B cell (primary cell): ENCODE measurements at regions not wholly inside any gene's neighbourhood (a gene's known extent, or its start where the extent isn't known, plus 50 kb on each side); places are given as distances from the start of the nearest gene placed in this dataset.

Source experiments
- ATAC-seq: fragments of 200-7000 bp; cut with Tn5 transposase; one replicate; pipeline ENCODE4 v1.10.0; 2021; ENCODE audit warnings: low read depth, mild to moderate bottlenecking, moderate number of reproducible peaks, moderate library complexity
- CTCF ChIA-PET: fragments of 350-600 bp; sonication (Branson Sonifier 250); formaldehyde crosslinking; loops from one replicate; lab custom pipeline; 2021; ENCODE audit warnings: antibody characterized with exemption, inconsistent platforms; lab: Charles Lee
- POLR2A ChIA-PET: fragments of 350-600 bp; sonication (Branson Sonifier 250); formaldehyde crosslinking; loops from one replicate; lab custom pipeline; 2021; ENCODE audit warnings: antibody characterized with exemption; lab: Charles Lee
- DNase-seq: peaks from one replicate; pipeline ENCODE4 v3.0.0; 2013
- H2AFZ ChIP-seq: 2 replicates; pipeline ENCODE4 v1.6.1; 2012; ENCODE audit warnings: mild to moderate bottlenecking, low read depth, low read length; ENCODE audit not compliant: insufficient read depth, poor library complexity, severe bottlenecking
- H3K27ac ChIP-seq, 2 donors: 1 replicate in 1 of 2; 2 replicates in 1 of 2; pipeline ENCODE4 v1.5.1; 2012 to 2013; ENCODE audit warnings: low read length in 2 of 2, mild to moderate bottlenecking in 2 of 2, moderate library complexity in 1 of 2
- H3K27me3 ChIP-seq, 4 experiments: fragments of 200-600 bp in 1 of 4; sonication (generic) in 1 of 4; replicated peaks in 1 of 4; 1 replicate in 2 of 4; 2 replicates in 2 of 4; pipeline versions ENCODE4 v1.6.1 to v1.7.0; 2013 to 2016; ENCODE audit warnings: low read length in 3 of 4, mild to moderate bottlenecking in 2 of 4, mixed read lengths in 1 of 4, moderate library complexity in 1 of 4; ENCODE audit not compliant: insufficient read depth in 4 of 4, control insufficient read depth in 3 of 4; ENCODE audit errors: control extremely low read depth in 1 of 4
- H3K36me3 ChIP-seq, 2 experiments: replicated peaks in 1 of 2; 1 replicate in 1 of 2; 2 replicates in 1 of 2; pipeline versions ENCODE4 v1.6.1 to v1.7.1; 2013; ENCODE audit warnings: low read length in 1 of 2; ENCODE audit not compliant: insufficient read depth in 2 of 2, control insufficient read depth in 1 of 2; ENCODE audit errors: control extremely low read depth in 1 of 2, extremely low read depth in 1 of 2
- H3K4me1 ChIP-seq, 2 donors: fragments of 200-600 bp in 1 of 2; sonication (generic) in 1 of 2; 1 replicate in 1 of 2; 2 replicates in 1 of 2; pipeline versions ENCODE4 v1.5.1 to v1.6.1; 2013 to 2017; ENCODE audit warnings: low read length in 2 of 2; ENCODE audit not compliant: control insufficient read depth in 2 of 2, insufficient read depth in 2 of 2
- H3K4me2 ChIP-seq: replicated peaks from 2 replicates; pipeline ENCODE3; 2012; ENCODE audit warnings: mild to moderate bottlenecking, low read depth, low read length; ENCODE audit not compliant: poor library complexity, severe bottlenecking
- H3K4me3 ChIP-seq, 5 experiments: fragments of 200-600 bp in 1 of 5; sonication (generic) in 1 of 5; 1 replicate in 3 of 5; 2 replicates in 2 of 5; pipeline versions ENCODE4 v1.5.1 to v1.7.0; 2011 to 2016; ENCODE audit warnings: low read length in 4 of 5, mild to moderate bottlenecking in 4 of 5, low read depth in 2 of 5, control low read depth in 1 of 5, moderate library complexity in 1 of 5; ENCODE audit not compliant: insufficient read depth in 1 of 5; ENCODE audit errors: control extremely low read depth in 1 of 5, extremely low read depth in 1 of 5
- H3K79me2 ChIP-seq: fragments of 200-600 bp; sonication (generic); one replicate; pipeline ENCODE4 v1.6.0; 2016; ENCODE audit warnings: low read length; ENCODE audit not compliant: control insufficient read depth, insufficient read depth
- H3K9ac ChIP-seq: fragments of 200-600 bp; sonication (generic); 2 replicates; pipeline ENCODE4 v1.6.1; 2017; ENCODE audit warnings: mild to moderate bottlenecking, low read length, moderate library complexity
- H3K9me3 ChIP-seq, 3 donors: one replicate each; pipeline versions ENCODE4 v1.6.1 to v1.7.1; 2013; ENCODE audit warnings: low read length in 2 of 3; ENCODE audit not compliant: control insufficient read depth in 2 of 3, insufficient read depth in 1 of 3; ENCODE audit errors: control extremely low read depth in 1 of 3
- H4K20me1 ChIP-seq: 2 replicates; pipeline ENCODE4 v1.6.0; 2012; ENCODE audit warnings: mild to moderate bottlenecking, low read length; ENCODE audit not compliant: insufficient read depth, control insufficient read depth, poor library complexity, severe bottlenecking
- H3K27ac Mint-ChIP-seq: one replicate; pipeline ENCODE4 v1.8.0; 2021; ENCODE audit warnings: mixed read lengths
- H3K27me3 Mint-ChIP-seq: one replicate; pipeline ENCODE4 v1.8.0; 2021; ENCODE audit warnings: mixed read lengths
- H3K4me1 Mint-ChIP-seq: one replicate; pipeline ENCODE4 v1.8.0; 2021; ENCODE audit warnings: mixed read lengths
- H3K4me3 Mint-ChIP-seq: one replicate; pipeline ENCODE4 v1.8.0; 2021; ENCODE audit warnings: mixed read lengths
- H3K9me3 Mint-ChIP-seq: one replicate; pipeline ENCODE4 v1.8.0; 2022; ENCODE audit warnings: mixed read lengths; ENCODE audit not compliant: insufficient read depth
- EZH2 ChIP-seq: IDR thresholded peaks from 2 replicates; pipeline ENCODE4 v1.6.1; 2012; ENCODE audit warnings: borderline replicate concordance, low read depth, mild to moderate bottlenecking, moderate library complexity, low read length; ENCODE audit not compliant: insufficient read depth, poor library complexity, severe bottlenecking
- WGBS: methylation state at CpG from one replicate; pipeline ENCODE4 v1.1.5; 2013; ENCODE audit warnings: missing lambda C conversion rate; ENCODE audit not compliant: insufficient coverage; 5-methylcytosine and 5-hydroxymethylcytosine counted together
- intact Hi-C: fragments of 100-400 bp; cut with micrococcal nuclease; formaldehyde crosslinking; loops from one replicate; pipeline ENCODE4 v1.10.0; 2022
- TF ChIP-seq, protein P1 (sequence below): fragments of 200-600 bp; IDR thresholded peaks from one replicate; pipeline ENCODE4 v1.8.0; 2022; ENCODE audit warnings: antibody characterized with exemption, mild to moderate bottlenecking

DNA sequence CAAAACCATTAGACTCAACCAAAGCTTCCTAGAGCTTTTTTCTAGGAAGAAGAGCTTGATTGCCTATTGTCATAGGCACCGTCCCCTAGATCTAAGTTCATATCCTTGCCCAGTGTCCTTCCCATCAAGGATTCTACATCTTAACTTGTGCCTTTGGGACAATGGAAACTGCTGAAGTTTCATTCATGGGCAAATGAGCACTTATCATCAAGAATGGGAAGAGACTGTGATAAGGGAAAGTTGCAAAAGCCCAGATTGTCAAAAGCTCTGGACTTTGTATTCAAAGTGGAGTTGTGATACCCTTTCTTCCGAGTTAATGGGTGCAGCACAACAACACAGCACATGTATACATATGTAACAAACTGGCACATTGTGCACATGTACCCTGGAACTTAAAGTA lies 503.0 kb upstream of the KLHL29 start:
- no peak overlapping the region for H3K9ac ChIP-seq
- H3K4me1 ChIP-seq = no peaks in the 10 kb centered on the region
- H3K36me3 ChIP-seq = no peaks in the 10 kb centered on the region
- no peaks in the 10 kb centered on the region for H3K9me3 Mint-ChIP-seq
- no peak overlapping the region for H3K4me2 ChIP-seq
- no peaks in the 10 kb centered on the region for H3K79me2 ChIP-seq
- H3K27ac ChIP-seq = no peak overlapping the region
- ChIA-PET POLR2A (no interaction called here), CTCF (no interaction called here)
- intact Hi-C loops = no loop called here
- DNase-seq (no peak), ATAC-seq (no peak)
- TF ChIP-seq EZH2 = no peak
- TF ChIP-seq, protein P1, sequence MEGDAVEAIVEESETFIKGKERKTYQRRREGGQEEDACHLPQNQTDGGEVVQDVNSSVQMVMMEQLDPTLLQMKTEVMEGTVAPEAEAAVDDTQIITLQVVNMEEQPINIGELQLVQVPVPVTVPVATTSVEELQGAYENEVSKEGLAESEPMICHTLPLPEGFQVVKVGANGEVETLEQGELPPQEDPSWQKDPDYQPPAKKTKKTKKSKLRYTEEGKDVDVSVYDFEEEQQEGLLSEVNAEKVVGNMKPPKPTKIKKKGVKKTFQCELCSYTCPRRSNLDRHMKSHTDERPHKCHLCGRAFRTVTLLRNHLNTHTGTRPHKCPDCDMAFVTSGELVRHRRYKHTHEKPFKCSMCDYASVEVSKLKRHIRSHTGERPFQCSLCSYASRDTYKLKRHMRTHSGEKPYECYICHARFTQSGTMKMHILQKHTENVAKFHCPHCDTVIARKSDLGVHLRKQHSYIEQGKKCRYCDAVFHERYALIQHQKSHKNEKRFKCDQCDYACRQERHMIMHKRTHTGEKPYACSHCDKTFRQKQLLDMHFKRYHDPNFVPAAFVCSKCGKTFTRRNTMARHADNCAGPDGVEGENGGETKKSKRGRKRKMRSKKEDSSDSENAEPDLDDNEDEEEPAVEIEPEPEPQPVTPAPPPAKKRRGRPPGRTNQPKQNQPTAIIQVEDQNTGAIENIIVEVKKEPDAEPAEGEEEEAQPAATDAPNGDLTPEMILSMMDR = no peak
- no peaks in the 10 kb centered on the region for H3K4me1 Mint-ChIP-seq
- no peaks in the 10 kb centered on the region for H3K27me3 ChIP-seq
- no peak overlapping the region for H3K4me3 Mint-ChIP-seq
- H4K20me1 ChIP-seq = no peaks in the 10 kb centered on the region
- H3K27ac Mint-ChIP-seq = no peak overlapping the region
- no peaks in the 10 kb centered on the region for H3K27me3 Mint-ChIP-seq
- H3K4me3 ChIP-seq = no peak overlapping the region
- peaks cover 0 to 3% (median 1%) of the 10 kb centered on the region in 3 donors for H3K9me3 ChIP-seq
- WGBS = no CpG with 5 or more reads among the region's 2 CpGs
- H2AFZ ChIP-seq = no peak overlapping the region

DNA sequence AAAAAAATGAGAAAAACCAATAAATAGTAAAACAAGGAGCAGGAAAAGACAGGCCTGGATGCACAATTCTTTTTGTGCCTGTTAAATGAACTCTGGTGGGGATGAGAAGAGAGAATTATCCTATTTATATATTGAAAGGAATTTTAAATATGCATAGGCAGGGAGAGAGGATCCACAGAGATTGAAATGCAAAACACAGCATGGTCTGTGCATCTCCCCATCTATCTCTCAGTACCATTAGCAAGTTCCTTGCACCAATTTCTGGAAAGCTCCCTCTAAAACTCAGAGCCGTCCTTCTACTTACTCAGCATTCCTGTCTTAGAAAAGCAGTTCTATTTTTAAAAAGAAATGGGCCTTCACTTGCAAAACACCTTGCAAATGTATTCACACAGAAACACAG lies 502.3 kb upstream of the KLHL29 start:
- ATAC-seq = no peak
- POLR2A ChIA-PET = no interaction called here

More for the DNA sequence above, 502.3 kb upstream of the KLHL29 start:
- H4K20me1 ChIP-seq = no peaks in the 10 kb centered on the region
- H2AFZ ChIP-seq = no peak overlapping the region
- H3K4me3 ChIP-seq = no peak overlapping the region
- CTCF ChIA-PET = no interaction called here
- Mint-ChIP-seq H3K27me3 (no peaks in the 10 kb centered on the region), H3K4me3 (no peak overlapping the region), H3K4me1 (no peaks in the 10 kb centered on the region), H3K9me3 (no peaks in the 10 kb centered on the region), H3K27ac (no peak overlapping the region)
- peaks cover 0 to 3% (median 1%) of the 10 kb centered on the region in 3 donors for H3K9me3 ChIP-seq
- H3K36me3 ChIP-seq = no peaks in the 10 kb centered on the region
- no peaks in the 10 kb centered on the region for H3K4me1 ChIP-seq
- DNase-seq = no peak
- no peak overlapping the region for H3K4me2 ChIP-seq
- no peak overlapping the region for H3K9ac ChIP-seq
- H3K27me3 ChIP-seq = no peaks in the 10 kb centered on the region
- intact Hi-C loops = no loop called here
- TF ChIP-seq, protein P1 = no peak
- no peak for TF ChIP-seq EZH2
- 89% methylated on average over 1 of the region's 1 CpG for WGBS
- no peaks in the 10 kb centered on the region for H3K79me2 ChIP-seq
- H3K27ac ChIP-seq = no peak overlapping the region
